SK-N-MC (cell line): ENCODE measurements at regions not wholly inside any gene's neighbourhood (a gene's known extent, or its start where the extent isn't known, plus 50 kb on each side); places are given as distances from the start of the nearest gene placed in this dataset.
"Not testable (repeated sequence)": the region's sequence is repeated elsewhere in the genome, so short reads cannot be mapped to it uniquely, and the experiment has no call there.

Experiments used
- EZH2 ChIP-seq: fragments of 200-600 bp; sonication (generic); IDR thresholded peaks from one replicate; pipeline ENCODE4 v1.6.1; 2017; ENCODE audit warnings: antibody characterized with exemption
- FOXP2 ChIP-seq: optimal IDR thresholded peaks from 2 replicates; pipeline ENCODE3; 2011; ENCODE audit warnings: mild to moderate bottlenecking, moderate library complexity; ENCODE audit not compliant: insufficient read depth; ENCODE audit errors: extremely low read length, control extremely low read depth
- POLR2AphosphoS5 ChIP-seq: IDR thresholded peaks from 2 replicates; pipeline ENCODE4 v1.6.1; 2012; ENCODE audit warnings: mild to moderate bottlenecking, low read depth, low read length, borderline replicate concordance

- TF ChIP-seq EZH2, POLR2AphosphoS5, FOXP2: not testable (repeated sequence)
Measured at GRCh38 chr7:65144119-65144518, 137.6 kb upstream of the ERV3-1 start.
